Astrocyte (in vitro differentiated cells and primary cell): ENCODE measurements at regions not wholly inside any gene's neighbourhood (a gene's known extent, or its start where the extent isn't known, plus 50 kb on each side); places are given as distances from the start of the nearest gene placed in this dataset.
"Not testable (repeated sequence)": the region's sequence is repeated elsewhere in the genome, so short reads cannot be mapped to it uniquely, and the experiment has no call there.

Source experiments
- EZH2 ChIP-seq: IDR thresholded peaks from 2 replicates; pipeline ENCODE4 v1.6.1; 2012; ENCODE audit warnings: mild to moderate bottlenecking, low read length, inconsistent platforms; ENCODE audit not compliant: insufficient read depth
- TF ChIP-seq, protein P1 (sequence below): IDR thresholded peaks from 2 replicates; pipeline ENCODE4 v1.5.1; 2011; ENCODE audit warnings: low read depth, mild to moderate bottlenecking, inconsistent platforms, low read length, moderate library complexity; ENCODE audit not compliant: insufficient read depth

DNA sequence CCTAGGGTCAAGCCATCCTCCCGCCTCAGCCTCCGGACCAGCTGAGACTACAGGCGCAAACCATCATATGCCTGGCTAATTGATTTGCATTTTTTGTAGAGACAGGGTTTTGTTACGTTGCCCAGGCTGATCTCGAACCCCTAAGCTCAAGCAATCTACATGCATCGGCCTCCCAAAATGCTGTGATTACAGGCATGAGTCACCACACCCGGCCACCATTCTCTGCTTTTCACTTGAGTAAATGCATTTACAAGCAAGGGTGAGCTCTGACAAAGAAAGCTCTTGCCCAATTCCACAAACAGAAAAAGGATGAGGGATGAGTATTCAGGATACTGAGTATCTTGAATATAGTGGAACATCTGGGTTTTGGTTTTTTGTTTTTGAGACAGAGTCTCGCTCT lies 172.9 kb upstream of the MXRA5 start:
- TF ChIP-seq, protein P1, sequence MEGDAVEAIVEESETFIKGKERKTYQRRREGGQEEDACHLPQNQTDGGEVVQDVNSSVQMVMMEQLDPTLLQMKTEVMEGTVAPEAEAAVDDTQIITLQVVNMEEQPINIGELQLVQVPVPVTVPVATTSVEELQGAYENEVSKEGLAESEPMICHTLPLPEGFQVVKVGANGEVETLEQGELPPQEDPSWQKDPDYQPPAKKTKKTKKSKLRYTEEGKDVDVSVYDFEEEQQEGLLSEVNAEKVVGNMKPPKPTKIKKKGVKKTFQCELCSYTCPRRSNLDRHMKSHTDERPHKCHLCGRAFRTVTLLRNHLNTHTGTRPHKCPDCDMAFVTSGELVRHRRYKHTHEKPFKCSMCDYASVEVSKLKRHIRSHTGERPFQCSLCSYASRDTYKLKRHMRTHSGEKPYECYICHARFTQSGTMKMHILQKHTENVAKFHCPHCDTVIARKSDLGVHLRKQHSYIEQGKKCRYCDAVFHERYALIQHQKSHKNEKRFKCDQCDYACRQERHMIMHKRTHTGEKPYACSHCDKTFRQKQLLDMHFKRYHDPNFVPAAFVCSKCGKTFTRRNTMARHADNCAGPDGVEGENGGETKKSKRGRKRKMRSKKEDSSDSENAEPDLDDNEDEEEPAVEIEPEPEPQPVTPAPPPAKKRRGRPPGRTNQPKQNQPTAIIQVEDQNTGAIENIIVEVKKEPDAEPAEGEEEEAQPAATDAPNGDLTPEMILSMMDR: not testable (repeated sequence)
- not testable (repeated sequence) for TF ChIP-seq EZH2
